ENCODE measurements at regions not wholly inside any gene's neighbourhood (a gene's known extent, or its start where the extent isn't known, plus 50 kb on each side); places are given as distances from the start of the nearest gene placed in this dataset.

DNA sequence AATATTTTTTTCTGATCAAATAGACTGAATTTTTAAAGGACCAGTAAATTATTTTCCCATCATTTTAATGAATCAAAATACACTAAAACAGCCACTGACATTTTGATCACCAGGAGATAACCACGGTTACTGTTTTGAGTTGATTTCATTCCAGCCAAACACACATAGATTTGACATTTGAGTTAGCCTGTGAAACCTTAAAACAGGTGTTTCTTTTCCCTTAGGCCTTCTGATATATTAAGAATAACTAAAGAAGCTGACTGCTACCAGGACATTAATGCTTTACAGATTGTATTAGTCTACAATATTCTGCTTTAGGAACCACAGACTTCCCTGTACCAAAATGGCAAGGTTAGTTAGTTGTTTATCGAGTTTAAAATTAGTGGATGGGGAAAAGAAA is 193.4 kb downstream of the OMA1 start (continued):
- TF ChIP-seq CUX1 (IDR thresholded peaks at IDR 0.05; ENCODE audit: insufficient replicate concordance, low read depth, low read length): no peak
- no peak for TF ChIP-seq POLR2AphosphoS5 (IDR thresholded peaks at IDR 0.05; ENCODE audit: low read length)
- TF ChIP-seq PAX5 (IDR thresholded peaks at IDR 0.05; ENCODE audit: borderline replicate concordance, low read depth, low read length): no peak
- no peak for TF ChIP-seq TARDBP (IDR thresholded peaks at IDR 0.05; ENCODE audit: borderline replicate concordance)
- TF ChIP-seq NKRF (conservative IDR thresholded peaks at IDR 0.05): no peak
- no peak for TF ChIP-seq ZNF24 (IDR thresholded peaks at IDR 0.05)
- no peak for TF ChIP-seq ATF7 (IDR thresholded peaks at IDR 0.05; ENCODE audit: low read depth)
- no peak for TF ChIP-seq CEBPB (IDR thresholded peaks at IDR 0.05; ENCODE audit: borderline replicate concordance in 1 of 2, low read depth in 2 of 2, low read length in 2 of 2)
- no peak for TF ChIP-seq MTA2 (IDR thresholded peaks at IDR 0.05; ENCODE audit: low read depth)
- no peak for TF ChIP-seq MTA3 (IDR thresholded peaks at IDR 0.05; ENCODE audit: borderline replicate concordance, low read length)
- TF ChIP-seq ZBED1 (IDR thresholded peaks at IDR 0.05; ENCODE audit: borderline replicate concordance): no peak

Data from GM12878 (cell line).